ENCODE measurements at regions not wholly inside any gene's neighbourhood (a gene's known extent, or its start where the extent isn't known, plus 50 kb on each side); places are given as distances from the start of the nearest gene placed in this dataset.

- TF ChIP-seq REST (IDR thresholded peaks at IDR 0.05; ENCODE audit: unreplicated experiment) (no peak), ZNF114 (CRISPR knock-in tag; IDR thresholded peaks at IDR 0.05) (no peak)
Measured at GRCh38 chr13:79628463-79628862, 147.5 kb downstream of the NDFIP2 start (continued).

- no peak overlapping the region for H3K4me3 ChIP-seq
- no peaks in the 10 kb centered on the region for H3K27me3 ChIP-seq (ENCODE audit: insufficient read depth)
- H4K20me1 ChIP-seq (replicated peaks; ENCODE audit: insufficient read depth) = no peaks in the 10 kb centered on the region
- peaks cover 14% of the 10 kb centered on the region; the same call in 1 of the 2 replicates for H3K9me2 ChIP-seq (ENCODE audit: insufficient read depth)
- no peak for DNase-seq (ENCODE audit: low spot score)
- no peak overlapping the region for H3K27ac ChIP-seq (ENCODE audit: low read depth)
- H2AFZ ChIP-seq = no peak overlapping the region
- no peak overlapping the region for H3K4me2 ChIP-seq
- ATAC-seq = no peak
- Mint-ChIP-seq H3K27me3 (ENCODE audit: insufficient read depth, low read depth, poor library complexity) (no peaks in the 10 kb centered on the region), H3K4me3 (no peak overlapping the region), H3K9me3 (no peaks in the 10 kb centered on the region), H3K27ac (no peak overlapping the region), H3K36me3 (ENCODE audit: low read depth) (no peaks in the 10 kb centered on the region), H3K4me1 (peaks cover 2% of the 10 kb centered on the region; the same call in 1 of the 3 replicates)
- H3K4me1 ChIP-seq (ENCODE audit: insufficient read depth) = no peaks in the 10 kb centered on the region
- H3K36me3 ChIP-seq (ENCODE audit: insufficient read depth) = no peaks in the 10 kb centered on the region
- no peaks in the 10 kb centered on the region for H3K79me2 ChIP-seq (replicated peaks; ENCODE audit: insufficient read depth)
- H3F3A ChIP-seq (replicated peaks; ENCODE audit: low read depth) = no peaks in the 10 kb centered on the region
- no peak for TF ChIP-seq ZNF331 (CRISPR knock-in tag; IDR thresholded peaks at IDR 0.05; ENCODE audit: low read depth)
- no peak for TF ChIP-seq POLR2AphosphoS5 (IDR thresholded peaks at IDR 0.05; ENCODE audit: low read depth)
Measured at GRCh38 chr13:79626924-79627323, 146.0 kb downstream of the NDFIP2 start.

- Histone ChIP-seq H3K4me3 (no peak overlapping the region), H3K36me3 (ENCODE audit: insufficient read depth) (no peaks in the 10 kb centered on the region), H3K4me2 (no peak overlapping the region), H3F3A (replicated peaks; ENCODE audit: low read depth) (no peaks in the 10 kb centered on the region), H4K20me1 (replicated peaks; ENCODE audit: insufficient read depth) (no peaks in the 10 kb centered on the region), H2AFZ (no peak overlapping the region), H3K79me2 (replicated peaks; ENCODE audit: insufficient read depth) (no peaks in the 10 kb centered on the region), H3K27ac (ENCODE audit: low read depth) (no peak overlapping the region), H3K4me1 (ENCODE audit: insufficient read depth) (no peaks in the 10 kb centered on the region), H3K27me3 (ENCODE audit: insufficient read depth) (no peaks in the 10 kb centered on the region), H3K9me2 (ENCODE audit: insufficient read depth) (peaks cover 17% of the 10 kb centered on the region; the same call in 1 of the 2 replicates)
- Mint-ChIP-seq H3K9me3 (no peaks in the 10 kb centered on the region; the same call in 2 of the 3 replicates), H3K36me3 (ENCODE audit: low read depth) (no peaks in the 10 kb centered on the region), H3K27ac (no peak overlapping the region), H3K27me3 (ENCODE audit: insufficient read depth, low read depth, poor library complexity) (no peaks in the 10 kb centered on the region), H3K4me3 (no peak overlapping the region), H3K4me1 (peaks cover 3% of the 10 kb centered on the region; the same call in 2 of the 3 replicates)
- no peak for DNase-seq (ENCODE audit: low spot score)
- no peak for ATAC-seq
- TF ChIP-seq STAT1 (IDR thresholded peaks at IDR 0.05; ENCODE audit: unreplicated experiment) (no peak), ZNF462 (CRISPR knock-in tag; IDR thresholded peaks at IDR 0.05) (no peak), EZH2phosphoT487 (IDR thresholded peaks at IDR 0.05; ENCODE audit: unreplicated experiment) (no peak), CREB1 (CRISPR knock-in tag; IDR thresholded peaks at IDR 0.05; ENCODE audit: low read depth) (no peak), JUNB (IDR thresholded peaks at IDR 0.05; ENCODE audit: unreplicated experiment) (no peak), EZH2 (IDR thresholded peaks at IDR 0.05; ENCODE audit: low read depth, unreplicated experiment) (no peak)
Measured at GRCh38 chr13:79625517-79625916, 144.6 kb downstream of the NDFIP2 start.

Measured in GM23338 (cell line).